KBM-7 (cell line): ENCODE measurements at regions not wholly inside any gene's neighbourhood (a gene's known extent, or its start where the extent isn't known, plus 50 kb on each side); places are given as distances from the start of the nearest gene placed in this dataset.
A peak's percentile ranks its signal among the peaks of the same experiment; 100 is the strongest.

Source experiments
- DNase-seq: peaks from one replicate; pipeline ENCODE4 v3.0.0-alpha.2; 2015
- in situ Hi-C: fragments of 300-500 bp; cut with MboI; formaldehyde crosslinking; loops from 2 replicates; pipeline ENCODE4 v1.14.3; 2020; ENCODE audit warnings: low sequenced_read_pairs, low pct_unique_long_range_greater_than_20kb, mixed read lengths

- in situ Hi-C loops: no loop called here
- no peak for DNase-seq
Observed at GRCh38 chr10:8539056-8539455, 484.6 kb downstream of the GATA3 start.

- in situ Hi-C loops: no loop called here
- peak; percentile 3 for DNase-seq
Observed at GRCh38 chr10:8543361-8544056, 489.0 kb downstream of the GATA3 start.

- DNase-seq: no peak
- in situ Hi-C loops: no loop called here
Observed at GRCh38 chr10:8544057-8544380, 489.5 kb downstream of the GATA3 start.

GRCh38 chr10:8544500-8544899 lies 490.0 kb downstream of the GATA3 start:
- in situ Hi-C loops: no loop called here
- no peak for DNase-seq

- in situ Hi-C loops: no loop called here
- DNase-seq: no peak
Observed at GRCh38 chr10:8554574-8554973, 500.1 kb downstream of the GATA3 start.

GRCh38 chr10:8556321-8556720 lies 501.8 kb downstream of the GATA3 start:
- DNase-seq: no peak
- in situ Hi-C loops: no loop called here

GRCh38 chr10:8563478-8563877 lies 509.0 kb downstream of the GATA3 start:
- in situ Hi-C loops: no loop called here
- DNase-seq: no peak

- in situ Hi-C loops: no loop called here
- DNase-seq: no peak
Observed at GRCh38 chr10:8566737-8567136, 512.2 kb downstream of the GATA3 start.

- in situ Hi-C loops: no loop called here
- no peak for DNase-seq
Observed at GRCh38 chr10:8568401-8568800, 513.9 kb downstream of the GATA3 start.

GRCh38 chr10:8575620-8576019 lies 521.1 kb downstream of the GATA3 start:
- in situ Hi-C loops: no loop called here
- no peak for DNase-seq

GRCh38 chr10:8576281-8576680 lies 521.8 kb downstream of the GATA3 start:
- in situ Hi-C loops: no loop called here
- DNase-seq: no peak

- DNase-seq: no peak
- in situ Hi-C loops: no loop called here
Observed at GRCh38 chr10:8576911-8577310, 522.4 kb downstream of the GATA3 start.

- in situ Hi-C loops: no loop called here
- DNase-seq: no peak
Observed at GRCh38 chr10:8577686-8578085, 523.2 kb downstream of the GATA3 start.

- DNase-seq: no peak
- in situ Hi-C loops: no loop called here
Observed at GRCh38 chr10:8581521-8582225, 527.2 kb downstream of the GATA3 start.

GRCh38 chr10:8583096-8583495 lies 528.6 kb downstream of the GATA3 start:
- no peak for DNase-seq
- in situ Hi-C loops: no loop called here

- no peak for DNase-seq
- in situ Hi-C loops: no loop called here
Observed at GRCh38 chr10:8584666-8585065, 530.2 kb downstream of the GATA3 start.

GRCh38 chr10:8586504-8586903 lies 532.0 kb downstream of the GATA3 start:
- DNase-seq: no peak
- in situ Hi-C loops: no loop called here

- in situ Hi-C loops: no loop called here
Observed at GRCh38 chr10:8588135-8588534, 533.6 kb downstream of the GATA3 start.

GRCh38 chr10:8590518-8590917 lies 536.0 kb downstream of the GATA3 start:
- in situ Hi-C loops: no loop called here
- DNase-seq: no peak

More at GRCh38 chr10:8588135-8588534, 533.6 kb downstream of the GATA3 start:
- no peak for DNase-seq

- in situ Hi-C loops: no loop called here
- no peak for DNase-seq
Observed at GRCh38 chr10:8591640-8592039, 537.2 kb downstream of the GATA3 start.

- in situ Hi-C loops: no loop called here
- DNase-seq: no peak
Observed at GRCh38 chr10:8594176-8594575, 539.7 kb downstream of the GATA3 start.
